ENCODE measurements at regions not wholly inside any gene's neighbourhood (a gene's known extent, or its start where the extent isn't known, plus 50 kb on each side); places are given as distances from the start of the nearest gene placed in this dataset.

DNA sequence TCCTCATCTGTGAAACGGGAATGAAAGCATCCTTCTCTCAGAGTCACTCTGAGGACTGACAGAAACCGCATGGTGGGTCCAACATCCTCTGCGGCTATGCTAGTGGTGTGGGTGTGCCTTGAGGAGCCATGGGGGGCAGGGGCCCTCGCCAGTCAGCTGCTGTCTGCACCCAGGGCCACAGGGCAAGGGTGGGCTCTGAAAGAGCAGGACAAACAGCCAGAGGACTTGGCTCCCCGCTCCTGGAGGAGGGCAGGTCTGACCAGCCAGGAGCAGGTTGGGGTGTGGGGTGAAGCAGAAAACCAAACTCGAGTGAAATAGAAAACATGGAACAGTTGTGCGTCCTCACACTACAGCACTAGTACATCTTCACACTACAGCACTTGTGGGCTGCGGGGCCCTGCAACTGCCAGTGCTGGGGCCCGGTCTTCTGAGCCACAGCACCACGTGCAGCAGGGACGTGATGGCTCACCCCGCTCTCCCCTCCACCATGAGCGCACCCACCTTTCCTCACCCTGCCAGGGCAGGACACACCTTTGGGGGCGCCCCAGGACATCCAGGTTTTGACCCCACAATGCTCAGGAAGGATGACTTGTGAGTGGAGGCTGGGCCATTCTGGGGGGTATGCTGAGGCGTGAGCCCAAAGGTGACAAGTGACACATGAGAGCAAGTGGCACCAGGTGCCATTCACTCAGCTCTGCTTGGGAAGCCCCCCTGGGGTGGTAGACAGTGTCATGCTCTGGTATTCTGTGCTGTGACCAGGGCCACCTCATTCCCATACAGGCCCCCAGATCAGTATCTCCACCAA is 96.1 kb upstream of the RET start:
- TF ChIP-seq, protein P1, sequence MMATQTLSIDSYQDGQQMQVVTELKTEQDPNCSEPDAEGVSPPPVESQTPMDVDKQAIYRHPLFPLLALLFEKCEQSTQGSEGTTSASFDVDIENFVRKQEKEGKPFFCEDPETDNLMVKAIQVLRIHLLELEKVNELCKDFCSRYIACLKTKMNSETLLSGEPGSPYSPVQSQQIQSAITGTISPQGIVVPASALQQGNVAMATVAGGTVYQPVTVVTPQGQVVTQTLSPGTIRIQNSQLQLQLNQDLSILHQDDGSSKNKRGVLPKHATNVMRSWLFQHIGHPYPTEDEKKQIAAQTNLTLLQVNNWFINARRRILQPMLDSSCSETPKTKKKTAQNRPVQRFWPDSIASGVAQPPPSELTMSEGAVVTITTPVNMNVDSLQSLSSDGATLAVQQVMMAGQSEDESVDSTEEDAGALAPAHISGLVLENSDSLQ (IDR thresholded peaks at IDR 0.05): no peak
- TF ChIP-seq ZNF384 (IDR thresholded peaks at IDR 0.05) (no peak), CTBP1 (IDR thresholded peaks at IDR 0.05; ENCODE audit: borderline replicate concordance) (no peak), FOXK2 (IDR thresholded peaks at IDR 0.05) (no peak), TARDBP (IDR thresholded peaks at IDR 0.05) (no peak), HDGF (IDR thresholded peaks at IDR 0.05; ENCODE audit: borderline replicate concordance) (no peak), NFRKB (IDR thresholded peaks at IDR 0.05) (no peak)

Data from HEK293T (cell line).